H9 (cell line): ENCODE measurements at regions not wholly inside any gene's neighbourhood (a gene's known extent, or its start where the extent isn't known, plus 50 kb on each side); places are given as distances from the start of the nearest gene placed in this dataset.

Source experiments
- DNase-seq: peaks from one replicate; pipeline ENCODE4 v3.0.0-alpha.2; 2017
- H2AFZ ChIP-seq: one replicate; pipeline ENCODE4 v1.6.1; 2013; ENCODE audit warnings: mild to moderate bottlenecking, low read length, control low read depth, moderate library complexity
- H2AK5ac ChIP-seq: 2 replicates; pipeline ENCODE4 v1.6.1; 2013; ENCODE audit warnings: low read length, control low read depth, mixed read lengths; ENCODE audit not compliant: insufficient read length
- H2BK120ac ChIP-seq: one replicate; pipeline ENCODE4 v1.6.1; 2013; ENCODE audit warnings: low read depth, mild to moderate bottlenecking, low read length, control low read depth, inconsistent platforms; ENCODE audit not compliant: poor library complexity, severe bottlenecking
- H2BK12ac ChIP-seq: 2 replicates; pipeline ENCODE4 v1.6.1; 2013; ENCODE audit warnings: low read length, control low read depth, mixed read lengths, low read depth; ENCODE audit not compliant: insufficient read length
- H2BK15ac ChIP-seq: 2 replicates; pipeline ENCODE4 v1.6.1; 2013; ENCODE audit warnings: low read depth, low read length, control low read depth
- H2BK20ac ChIP-seq: one replicate; pipeline ENCODE4 v1.6.1; 2013; ENCODE audit warnings: low read depth, mild to moderate bottlenecking, low read length, control low read depth, inconsistent platforms; ENCODE audit not compliant: poor library complexity, severe bottlenecking
- H2BK5ac ChIP-seq: 2 replicates; pipeline ENCODE4 v1.6.1; 2013; ENCODE audit warnings: low read length, control low read depth, mixed read lengths; ENCODE audit not compliant: insufficient read length
- H3K14ac ChIP-seq: 2 replicates; pipeline ENCODE4 v1.6.1; 2013; ENCODE audit warnings: low read length, control low read depth; ENCODE audit not compliant: insufficient read depth
- H3K18ac ChIP-seq: 2 replicates; pipeline ENCODE4 v1.6.1; 2013; ENCODE audit warnings: low read depth, mild to moderate bottlenecking, mixed read lengths, low read length, control low read depth; ENCODE audit not compliant: insufficient read length
- H3K23ac ChIP-seq: 2 replicates; pipeline ENCODE4 v1.6.1; 2013; ENCODE audit warnings: low read length, control low read depth, mixed read lengths, low read depth; ENCODE audit not compliant: insufficient read length
- H3K23me2 ChIP-seq: 2 replicates; pipeline ENCODE4 v1.6.1; 2013; ENCODE audit warnings: low read depth, mild to moderate bottlenecking, mixed read lengths, low read length, control low read depth; ENCODE audit not compliant: insufficient read length, poor library complexity, severe bottlenecking
- H3K27ac ChIP-seq: 2 replicates; pipeline ENCODE4 v1.5.1; 2013; ENCODE audit warnings: low read length, control low read depth, mixed read lengths, low read depth; ENCODE audit not compliant: insufficient read length
- H3K27me3 ChIP-seq: 2 replicates; pipeline ENCODE4 v1.6.1; 2013; ENCODE audit warnings: low read length, control low read depth, inconsistent platforms; ENCODE audit not compliant: insufficient read depth
- H3K4ac ChIP-seq: 2 replicates; pipeline ENCODE4 v1.6.1; 2013; ENCODE audit warnings: low read depth, mild to moderate bottlenecking, control low read depth, inconsistent platforms, low read length, moderate library complexity
- H3K4me1 ChIP-seq: 2 replicates; pipeline ENCODE4 v1.6.1; 2013; ENCODE audit warnings: low read length, control low read depth, inconsistent platforms; ENCODE audit not compliant: insufficient read depth
- H3K4me2 ChIP-seq: 2 replicates; pipeline ENCODE4 v1.6.1; 2013; ENCODE audit warnings: low read length, control low read depth, mixed read lengths; ENCODE audit not compliant: insufficient read length, insufficient read depth
- H3K56ac ChIP-seq: 2 replicates; pipeline ENCODE4 v1.6.1; 2013; ENCODE audit warnings: low read depth, mild to moderate bottlenecking, mixed read lengths, low read length, control low read depth; ENCODE audit not compliant: insufficient read length
- H3K79me1 ChIP-seq: 2 replicates; pipeline ENCODE4 v1.6.1; 2013; ENCODE audit warnings: low read depth, mild to moderate bottlenecking, moderate library complexity, low read length, control low read depth, inconsistent platforms; ENCODE audit not compliant: insufficient read depth, poor library complexity, severe bottlenecking
- H3K79me2 ChIP-seq: 2 replicates; pipeline ENCODE4 v1.6.1; 2013; ENCODE audit warnings: low read length, control low read depth, inconsistent platforms; ENCODE audit not compliant: insufficient read depth
- H3K9ac ChIP-seq: 2 replicates; pipeline ENCODE4 v1.6.1; 2013; ENCODE audit warnings: low read length, control low read depth, mixed read lengths; ENCODE audit not compliant: insufficient read length; ENCODE audit errors: extremely low read depth
- H3K9me3 ChIP-seq: one replicate; pipeline ENCODE4 v1.6.1; 2013; ENCODE audit warnings: low read depth, low read length, inconsistent platforms; ENCODE audit not compliant: control insufficient read depth
- H3T11ph ChIP-seq: one replicate; pipeline ENCODE4 v1.6.1; 2013; ENCODE audit warnings: mild to moderate bottlenecking, low read length, control low read depth, inconsistent platforms
- H4K20me1 ChIP-seq: one replicate; pipeline ENCODE4 v1.6.1; 2013; ENCODE audit not compliant: control insufficient read depth, insufficient read length, insufficient read depth
- H4K5ac ChIP-seq: 2 replicates; pipeline ENCODE4 v1.6.1; 2013; ENCODE audit warnings: low read depth, mild to moderate bottlenecking, mixed read lengths, low read length, control low read depth; ENCODE audit not compliant: insufficient read length
- H4K8ac ChIP-seq: replicated peaks from 2 replicates; pipeline ENCODE4 v1.6.1; 2013; ENCODE audit warnings: low read length, control low read depth, mixed read lengths, low read depth; ENCODE audit not compliant: insufficient read length
- H4K91ac ChIP-seq: 2 replicates; pipeline ENCODE4 v1.6.1; 2013; ENCODE audit warnings: low read depth, mild to moderate bottlenecking, moderate library complexity, mixed read lengths, low read length, control low read depth; ENCODE audit not compliant: insufficient read length
- H3K27ac Mint-ChIP-seq, 3 experiments: 2 replicates in 2 of 3; 3 replicates in 1 of 3; pipeline ENCODE4 v1.8.0; 2020 to 2021; ENCODE audit warnings: mixed read lengths in 3 of 3, mild to moderate bottlenecking in 1 of 3, moderate library complexity in 1 of 3
- H3K27me3 Mint-ChIP-seq: 2 replicates; pipeline ENCODE4 v1.8.0; 2021; ENCODE audit warnings: low read depth, mild to moderate bottlenecking, moderate library complexity, mixed read lengths
- H3K36me3 Mint-ChIP-seq, 3 experiments: 2 replicates in 2 of 3; 3 replicates in 1 of 3; pipeline ENCODE4 v1.8.0; 2020 to 2021; ENCODE audit warnings: low read depth in 3 of 3, mixed read lengths in 3 of 3; ENCODE audit not compliant: insufficient read depth in 1 of 3
- H3K4me1 Mint-ChIP-seq, 2 experiments: 2 replicates each; pipeline ENCODE4 v1.8.0; 2020; ENCODE audit warnings: mixed read lengths in 2 of 2
- H3K4me3 Mint-ChIP-seq, 2 experiments: 2 replicates in 1 of 2; 3 replicates in 1 of 2; pipeline ENCODE4 v1.8.0; 2020 to 2021; ENCODE audit warnings: mild to moderate bottlenecking in 2 of 2, mixed read lengths in 2 of 2, moderate library complexity in 1 of 2
- H3K9me3 Mint-ChIP-seq, 2 experiments: 2 replicates in 1 of 2; 3 replicates in 1 of 2; pipeline ENCODE4 v1.8.0; 2020; ENCODE audit warnings: mild to moderate bottlenecking in 2 of 2, mixed read lengths in 2 of 2, moderate library complexity in 1 of 2
- WGBS: extraction: QIAGEN DNeasy Blood & Tissue Kit; methylation state at CpG from one replicate; pipeline ENCODE4 v1.1.7; 2013; ENCODE audit warnings: missing lambda C conversion rate, low lambda C conversion rate, mixed read lengths; ENCODE audit not compliant: insufficient read length; ENCODE audit errors: extremely low coverage; 5-methylcytosine and 5-hydroxymethylcytosine counted together
- TF ChIP-seq, protein P1 (sequence below): fragments of 200-600 bp; sonication (generic); conservative IDR thresholded peaks from 3 replicates; pipeline ENCODE4 v1.8.0; 2021; ENCODE audit warnings: antibody characterized with exemption, mild to moderate bottlenecking

DNA sequence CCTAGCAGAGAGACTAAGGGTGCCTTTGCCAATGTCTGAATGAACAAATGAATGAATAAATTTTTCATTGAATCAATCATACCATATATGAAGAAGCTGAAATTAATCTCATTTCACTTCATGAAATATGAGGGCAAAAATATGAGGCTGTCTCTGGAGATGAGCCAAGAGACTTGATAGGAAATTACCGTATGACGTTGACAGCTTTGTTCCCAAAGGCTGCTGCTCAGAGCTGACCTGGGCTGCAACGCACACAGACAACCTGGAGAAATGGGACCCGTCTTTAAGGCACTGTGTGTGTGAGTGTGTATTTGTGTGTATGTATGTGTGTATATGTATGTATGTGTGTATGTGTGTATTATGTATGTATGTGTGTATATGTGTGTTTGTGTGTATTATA, 226.1 kb downstream of the IRX2 start:
- no peaks in the 10 kb centered on the region for H3K36me3 Mint-ChIP-seq
- Histone ChIP-seq H3K56ac (no peak overlapping the region), H4K91ac (no peak overlapping the region), H4K5ac (no peak overlapping the region), H3K9me3 (no peaks in the 10 kb centered on the region), H2BK20ac (no peak overlapping the region), H3K27ac (no peak overlapping the region), H2BK15ac (no peak overlapping the region), H2BK120ac (no peak overlapping the region), H3K4ac (no peak overlapping the region), H3T11ph (no peak overlapping the region), H3K79me1 (no peaks in the 10 kb centered on the region), H3K9ac (no peak overlapping the region), H2AK5ac (no peak overlapping the region), H3K4me1 (no peaks in the 10 kb centered on the region), H3K23ac (no peak overlapping the region), H2BK12ac (no peak overlapping the region), H3K79me2 (no peaks in the 10 kb centered on the region), H3K18ac (no peak overlapping the region), H2BK5ac (no peak overlapping the region), H3K27me3 (no peaks in the 10 kb centered on the region), H4K8ac (no peak overlapping the region), H3K4me2 (no peak overlapping the region), H4K20me1 (no peaks in the 10 kb centered on the region), H2AFZ (no peak overlapping the region), H3K14ac (no peak overlapping the region), H3K23me2 (no peaks in the 10 kb centered on the region)
- no peak overlapping the region for H3K27ac Mint-ChIP-seq
- H3K4me3 Mint-ChIP-seq, result no peak overlapping the region
- peaks cover 5 to 6% of the 10 kb centered on the region in 2 experiments for H3K9me3 Mint-ChIP-seq
- peaks cover 0 to 8% of the 10 kb centered on the region in 2 experiments; a peak in 2 of 4 replicates for H3K4me1 Mint-ChIP-seq
- H3K27me3 Mint-ChIP-seq, result peaks cover 4% of the 10 kb centered on the region
- WGBS, result no CpG with 5 or more reads among the region's 4 CpGs
- TF ChIP-seq, protein P1, sequence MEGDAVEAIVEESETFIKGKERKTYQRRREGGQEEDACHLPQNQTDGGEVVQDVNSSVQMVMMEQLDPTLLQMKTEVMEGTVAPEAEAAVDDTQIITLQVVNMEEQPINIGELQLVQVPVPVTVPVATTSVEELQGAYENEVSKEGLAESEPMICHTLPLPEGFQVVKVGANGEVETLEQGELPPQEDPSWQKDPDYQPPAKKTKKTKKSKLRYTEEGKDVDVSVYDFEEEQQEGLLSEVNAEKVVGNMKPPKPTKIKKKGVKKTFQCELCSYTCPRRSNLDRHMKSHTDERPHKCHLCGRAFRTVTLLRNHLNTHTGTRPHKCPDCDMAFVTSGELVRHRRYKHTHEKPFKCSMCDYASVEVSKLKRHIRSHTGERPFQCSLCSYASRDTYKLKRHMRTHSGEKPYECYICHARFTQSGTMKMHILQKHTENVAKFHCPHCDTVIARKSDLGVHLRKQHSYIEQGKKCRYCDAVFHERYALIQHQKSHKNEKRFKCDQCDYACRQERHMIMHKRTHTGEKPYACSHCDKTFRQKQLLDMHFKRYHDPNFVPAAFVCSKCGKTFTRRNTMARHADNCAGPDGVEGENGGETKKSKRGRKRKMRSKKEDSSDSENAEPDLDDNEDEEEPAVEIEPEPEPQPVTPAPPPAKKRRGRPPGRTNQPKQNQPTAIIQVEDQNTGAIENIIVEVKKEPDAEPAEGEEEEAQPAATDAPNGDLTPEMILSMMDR, result no peak
- DNase-seq, result no peak
